Fibroblast of mammary gland (primary cell): ENCODE measurements at regions not wholly inside any gene's neighbourhood (a gene's known extent, or its start where the extent isn't known, plus 50 kb on each side); places are given as distances from the start of the nearest gene placed in this dataset.

Experiments used
- DNase-seq: peaks from one replicate; pipeline ENCODE4 v3.0.0-alpha.2; 2010; ENCODE audit warnings: low read depth
- H3K4me3 ChIP-seq: 2 replicates; pipeline ENCODE4 v1.5.1; 2011; ENCODE audit warnings: low read depth, mild to moderate bottlenecking, low read length, moderate library complexity; ENCODE audit not compliant: control insufficient read depth
- TF ChIP-seq, protein P1 (sequence below): conservative IDR thresholded peaks from 2 replicates; pipeline ENCODE4 v1.5.1; 2011; ENCODE audit warnings: low read depth, low read length, inconsistent platforms; ENCODE audit not compliant: control insufficient read depth, insufficient read depth

DNA sequence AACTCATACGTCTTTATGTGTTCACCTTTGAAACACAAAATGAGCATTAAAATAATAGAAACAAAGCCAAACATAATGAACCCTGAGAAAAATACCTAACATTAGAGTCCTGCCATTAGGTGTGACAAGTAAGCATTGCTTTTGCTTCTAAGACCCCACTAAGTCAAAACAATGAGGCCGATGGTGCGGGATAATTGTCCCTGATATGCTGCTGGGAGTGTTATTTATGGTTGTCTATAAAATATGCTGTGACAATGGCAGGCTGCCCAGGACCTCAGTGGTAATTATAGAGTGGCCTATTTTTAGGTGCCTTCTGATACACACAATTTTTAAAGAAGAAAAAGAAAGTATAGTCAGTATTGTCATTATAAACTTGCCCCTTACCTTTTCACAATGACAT, 1423.1 kb downstream of the AMY1C start:
- H3K4me3 ChIP-seq = no peak overlapping the region
- no peak for DNase-seq
- TF ChIP-seq, protein P1, sequence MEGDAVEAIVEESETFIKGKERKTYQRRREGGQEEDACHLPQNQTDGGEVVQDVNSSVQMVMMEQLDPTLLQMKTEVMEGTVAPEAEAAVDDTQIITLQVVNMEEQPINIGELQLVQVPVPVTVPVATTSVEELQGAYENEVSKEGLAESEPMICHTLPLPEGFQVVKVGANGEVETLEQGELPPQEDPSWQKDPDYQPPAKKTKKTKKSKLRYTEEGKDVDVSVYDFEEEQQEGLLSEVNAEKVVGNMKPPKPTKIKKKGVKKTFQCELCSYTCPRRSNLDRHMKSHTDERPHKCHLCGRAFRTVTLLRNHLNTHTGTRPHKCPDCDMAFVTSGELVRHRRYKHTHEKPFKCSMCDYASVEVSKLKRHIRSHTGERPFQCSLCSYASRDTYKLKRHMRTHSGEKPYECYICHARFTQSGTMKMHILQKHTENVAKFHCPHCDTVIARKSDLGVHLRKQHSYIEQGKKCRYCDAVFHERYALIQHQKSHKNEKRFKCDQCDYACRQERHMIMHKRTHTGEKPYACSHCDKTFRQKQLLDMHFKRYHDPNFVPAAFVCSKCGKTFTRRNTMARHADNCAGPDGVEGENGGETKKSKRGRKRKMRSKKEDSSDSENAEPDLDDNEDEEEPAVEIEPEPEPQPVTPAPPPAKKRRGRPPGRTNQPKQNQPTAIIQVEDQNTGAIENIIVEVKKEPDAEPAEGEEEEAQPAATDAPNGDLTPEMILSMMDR = no peak

GRCh38 chr1:105180789-105181188, 1431.1 kb downstream of the AMY1C start:
- TF ChIP-seq, protein P1 = no peak
- no peak for DNase-seq
- H3K4me3 ChIP-seq = no peak overlapping the region

DNA sequence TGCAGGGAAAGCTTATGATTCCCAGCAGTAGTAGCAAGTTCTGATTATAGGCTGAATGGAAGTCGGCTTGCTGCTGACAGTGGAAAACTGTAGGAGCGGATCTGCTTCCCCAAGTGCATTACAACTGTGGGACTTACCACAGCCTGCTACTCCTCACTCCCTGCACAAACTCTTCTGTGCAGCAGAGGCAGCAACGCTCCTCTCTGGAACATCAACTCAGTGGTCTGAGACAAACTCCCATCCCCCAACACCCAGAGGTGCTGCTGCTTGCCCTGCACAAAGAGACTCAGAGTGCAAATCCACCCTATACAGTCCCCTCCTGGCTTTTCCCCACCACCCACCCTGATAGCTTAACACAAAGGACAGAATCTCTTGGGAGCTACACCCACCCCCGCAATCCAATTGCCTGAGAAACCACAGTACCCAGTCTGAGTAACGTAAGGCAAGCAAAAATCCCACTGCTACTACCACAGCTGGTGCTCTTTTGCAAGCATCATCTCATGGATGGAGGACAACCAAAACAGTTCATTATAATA, 1455.2 kb downstream of the AMY1C start:
- TF ChIP-seq, protein P1 = no peak
- DNase-seq = no peak
- no peak overlapping the region for H3K4me3 ChIP-seq

DNA sequence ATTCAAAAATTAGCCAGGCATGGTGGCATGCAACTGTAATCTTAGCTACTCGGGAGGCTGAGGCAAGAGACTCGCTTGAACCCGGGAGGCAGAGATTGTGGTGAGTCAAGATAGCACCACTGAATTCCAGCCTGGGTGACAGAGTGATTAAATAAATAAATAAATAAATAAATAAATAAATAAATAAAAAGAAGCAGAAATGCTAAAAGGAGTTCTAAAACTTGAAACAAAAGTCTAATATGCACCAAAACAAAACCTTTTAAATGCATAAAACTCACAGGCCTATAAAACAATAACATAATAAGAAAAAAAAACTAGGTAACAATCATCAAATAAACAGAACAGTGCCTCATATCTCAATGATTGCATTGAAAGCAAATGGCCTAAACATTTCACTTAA, 1458.9 kb downstream of the AMY1C start:
- H3K4me3 ChIP-seq = no peak overlapping the region
- TF ChIP-seq, protein P1 = no peak
- DNase-seq = no peak

DNA sequence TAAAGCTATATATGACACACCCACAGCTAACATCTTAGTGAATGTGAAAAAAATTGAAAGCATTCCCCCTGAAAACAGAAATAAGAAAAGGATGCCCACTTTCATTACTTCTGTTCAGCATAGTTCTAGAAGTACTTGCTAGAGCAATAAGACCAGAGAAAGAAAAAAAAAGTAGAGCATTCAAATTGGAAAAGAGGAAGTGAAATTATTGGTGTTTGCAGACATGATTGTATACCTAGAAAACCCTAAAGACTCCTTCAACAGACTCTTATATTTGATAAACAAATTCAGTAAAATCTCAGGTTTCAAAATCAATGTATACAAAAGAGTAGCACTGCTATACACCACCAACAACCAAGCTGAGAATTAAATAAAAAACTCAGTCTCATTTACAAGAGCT, 1461.0 kb downstream of the AMY1C start:
- DNase-seq = no peak

GRCh38 chr1:105231378-105231777, 1481.7 kb downstream of the AMY1C start:
- TF ChIP-seq, protein P1 = no peak
- H3K4me3 ChIP-seq = no peak overlapping the region
- no peak for DNase-seq

More for the DNA sequence above, 1461.0 kb downstream of the AMY1C start:
- no peak overlapping the region for H3K4me3 ChIP-seq
- TF ChIP-seq, protein P1 = no peak

- no peak overlapping the region for H3K4me3 ChIP-seq
Measured at GRCh38 chr1:105243411-105243810, 1493.7 kb downstream of the AMY1C start.

More at GRCh38 chr1:105243411-105243810, 1493.7 kb downstream of the AMY1C start:
- no peak for DNase-seq
- TF ChIP-seq, protein P1 = no peak
